ENCODE measurements at regions not wholly inside any gene's neighbourhood (a gene's known extent, or its start where the extent isn't known, plus 50 kb on each side); places are given as distances from the start of the nearest gene placed in this dataset.
"Not testable (repeated sequence)": the region's sequence is repeated elsewhere in the genome, so short reads cannot be mapped to it uniquely, and the experiment has no call there.

GRCh38 chrX:42176789-42177188, 253.4 kb upstream of the CASK start:
- no peak for TF ChIP-seq CTCF (conservative IDR thresholded peaks at IDR 0.05; ENCODE audit: low read length)
- no peak for DNase-seq (ENCODE audit: low read depth)
- H3K4me3 ChIP-seq (ENCODE audit: low read length) = no peak overlapping the region

- no peak overlapping the region for H3K4me3 ChIP-seq (ENCODE audit: low read length)
- no peak for DNase-seq (ENCODE audit: low read depth)
- no peak for TF ChIP-seq CTCF (conservative IDR thresholded peaks at IDR 0.05; ENCODE audit: low read length)
Measured at GRCh38 chrX:42175843-42176242, 252.5 kb upstream of the CASK start.

GRCh38 chrX:42157923-42158322, 234.6 kb upstream of the CASK start:
- H3K4me3 ChIP-seq (ENCODE audit: low read length); DNase-seq (ENCODE audit: low read depth): not testable (repeated sequence)

GRCh38 chrX:42151808-42152207, 228.5 kb upstream of the CASK start:
- H3K4me3 ChIP-seq (ENCODE audit: low read length) = no peak overlapping the region
- DNase-seq (ENCODE audit: low read depth) = peak; percentile 9
- TF ChIP-seq CTCF (conservative IDR thresholded peaks at IDR 0.05; ENCODE audit: low read length) = no peak

- DNase-seq (ENCODE audit: low read depth) = peak; percentile 71
Measured at GRCh38 chrX:42149765-42150164, 226.4 kb upstream of the CASK start.

GRCh38 chrX:42149281-42149680, 225.9 kb upstream of the CASK start:
- no peak overlapping the region for H3K4me3 ChIP-seq (ENCODE audit: low read length)
- no peak for DNase-seq (ENCODE audit: low read depth)
- no peak for TF ChIP-seq CTCF (conservative IDR thresholded peaks at IDR 0.05; ENCODE audit: low read length)

More at GRCh38 chrX:42149765-42150164, 226.4 kb upstream of the CASK start:
- no peak for TF ChIP-seq CTCF (conservative IDR thresholded peaks at IDR 0.05; ENCODE audit: low read length)
- no peak overlapping the region for H3K4me3 ChIP-seq (ENCODE audit: low read length)

GRCh38 chrX:42143866-42144592, 220.7 kb upstream of the CASK start:
- TF ChIP-seq CTCF (conservative IDR thresholded peaks at IDR 0.05; ENCODE audit: low read length) = no peak
- no peak for DNase-seq (ENCODE audit: low read depth)
- no peak overlapping the region for H3K4me3 ChIP-seq (ENCODE audit: low read length)
